ENCODE measurements at regions not wholly inside any gene's neighbourhood (a gene's known extent, or its start where the extent isn't known, plus 50 kb on each side); places are given as distances from the start of the nearest gene placed in this dataset.

GRCh38 chr3:148089171-148089570, 608.5 kb upstream of the AGTR1 start:
- DNase-seq: no peak

GRCh38 chr3:148090156-148090555, 607.5 kb upstream of the AGTR1 start:
- no peak for DNase-seq

- DNase-seq: no peak
Measured at GRCh38 chr3:148092624-148093347, 604.9 kb upstream of the AGTR1 start.

GRCh38 chr3:148093753-148094152, 604.0 kb upstream of the AGTR1 start:
- no peak for DNase-seq

- no peak for DNase-seq
Measured at GRCh38 chr3:148095962-148096361, 601.7 kb upstream of the AGTR1 start.

GRCh38 chr3:148100476-148100875, 597.2 kb upstream of the AGTR1 start:
- DNase-seq: no peak

GRCh38 chr3:148101061-148101460, 596.6 kb upstream of the AGTR1 start:
- DNase-seq: no peak

GRCh38 chr3:148102156-148102555, 595.5 kb upstream of the AGTR1 start:
- no peak for DNase-seq

- no peak for DNase-seq
Measured at GRCh38 chr3:148106062-148106461, 591.6 kb upstream of the AGTR1 start.

GRCh38 chr3:148126956-148127355, 570.7 kb upstream of the AGTR1 start:
- no peak for DNase-seq

- DNase-seq: no peak
Measured at GRCh38 chr3:148128136-148128535, 569.6 kb upstream of the AGTR1 start.

- DNase-seq: no peak
Measured at GRCh38 chr3:148131990-148132638, 565.6 kb upstream of the AGTR1 start.

- DNase-seq: no peak
Measured at GRCh38 chr3:148136816-148137215, 560.9 kb upstream of the AGTR1 start.

- no peak for DNase-seq
Measured at GRCh38 chr3:148146241-148146640, 551.5 kb upstream of the AGTR1 start.

GRCh38 chr3:148146947-148147826, 550.5 kb upstream of the AGTR1 start:
- DNase-seq: no peak

GRCh38 chr3:148147903-148148302, 549.8 kb upstream of the AGTR1 start:
- DNase-seq: no peak

- DNase-seq: no peak
Measured at GRCh38 chr3:148149556-148149955, 548.1 kb upstream of the AGTR1 start.

GRCh38 chr3:148150141-148150540, 547.6 kb upstream of the AGTR1 start:
- DNase-seq: no peak

- DNase-seq: no peak
Measured at GRCh38 chr3:148158210-148158609, 539.5 kb upstream of the AGTR1 start.

- DNase-seq: no peak
Measured at GRCh38 chr3:148162132-148162531, 535.6 kb upstream of the AGTR1 start.

GRCh38 chr3:148168347-148168746, 529.4 kb upstream of the AGTR1 start:
- no peak for DNase-seq

GRCh38 chr3:148173851-148174250, 523.9 kb upstream of the AGTR1 start:
- DNase-seq: no peak

- DNase-seq: no peak
Measured at GRCh38 chr3:148175214-148175613, 522.5 kb upstream of the AGTR1 start.

- peak in 1 of 2 experiments; percentile 22 for DNase-seq
Measured at GRCh38 chr3:148178503-148178902, 519.2 kb upstream of the AGTR1 start.
